ENCODE measurements at regions not wholly inside any gene's neighbourhood (a gene's known extent, or its start where the extent isn't known, plus 50 kb on each side); places are given as distances from the start of the nearest gene placed in this dataset.

GRCh38 chr15:79675982-79676381, 220.8 kb downstream of the MTHFS start:
- Histone ChIP-seq H3K4me1 (peaks cover 0 to 5% (median 0%) of the 10 kb centered on the region in 6 donors), H3K9me3 (no peaks in the 10 kb centered on the region), H3K36me3 (no peaks in the 10 kb centered on the region), H3K27me3 (replicated peaks in 1 of 7) (peaks cover 0 to 27% (median 0%) of the 10 kb centered on the region in 7 donors), H3K27ac (no peak overlapping the region), H3K4me3 (no peak overlapping the region)
- intact Hi-C loops (cut with DNase I; ENCODE audit: low total_unique reads): no loop called here
- 74 to 90% (median 82%) methylated on average over 5 of the region's 5 CpGs for WGBS, 5 donors
- no peak for DNase-seq
- no peak for TF ChIP-seq POLR2A (IDR thresholded peaks at IDR 0.05)
- no peak for TF ChIP-seq CTCF (IDR thresholded peaks at IDR 0.05 in 8 of 11, conservative IDR thresholded peaks at IDR 0.05 in 3 of 11)
- no peak for TF ChIP-seq POLR2AphosphoS5 (IDR thresholded peaks at IDR 0.05)

- no peak for DNase-seq
- Histone ChIP-seq H3K4me3 (no peak overlapping the region), H3K27ac (no peak overlapping the region), H3K27me3 (replicated peaks in 1 of 7) (peaks cover 0 to 30% (median 0%) of the 10 kb centered on the region in 7 donors), H3K4me1 (peaks cover 0 to 5% (median 0%) of the 10 kb centered on the region in 6 donors), H3K36me3 (no peaks in the 10 kb centered on the region), H3K9me3 (no peaks in the 10 kb centered on the region)
- TF ChIP-seq POLR2AphosphoS5 (IDR thresholded peaks at IDR 0.05) (no peak), POLR2A (IDR thresholded peaks at IDR 0.05) (no peak), CTCF (IDR thresholded peaks at IDR 0.05 in 8 of 11, conservative IDR thresholded peaks at IDR 0.05 in 3 of 11) (no peak)
- intact Hi-C loops (cut with DNase I; ENCODE audit: low total_unique reads): no loop called here
- WGBS, 5 donors: 87 to 97% (median 93%) methylated on average over 2 of the region's 2 CpGs
Measured at GRCh38 chr15:79676621-79677020, 220.2 kb downstream of the MTHFS start.

- no peak for DNase-seq
- Histone ChIP-seq H3K27me3 (replicated peaks in 1 of 7) (peaks cover 0 to 30% (median 0%) of the 10 kb centered on the region in 7 donors), H3K4me1 (peaks cover 0 to 5% (median 0%) of the 10 kb centered on the region in 6 donors), H3K36me3 (no peaks in the 10 kb centered on the region), H3K27ac (no peak overlapping the region), H3K4me3 (no peak overlapping the region), H3K9me3 (no peaks in the 10 kb centered on the region)
- intact Hi-C loops (cut with DNase I; ENCODE audit: low total_unique reads): no loop called here
- TF ChIP-seq CTCF (IDR thresholded peaks at IDR 0.05 in 8 of 11, conservative IDR thresholded peaks at IDR 0.05 in 3 of 11) (no peak), POLR2A (IDR thresholded peaks at IDR 0.05) (no peak), POLR2AphosphoS5 (IDR thresholded peaks at IDR 0.05) (no peak)
- 59 to 65% (median 60%) methylated on average over 7 of the region's 7 CpGs for WGBS, 5 donors
Measured at GRCh38 chr15:79677241-79677640, 219.6 kb downstream of the MTHFS start.

- 83 to 100% (median 87%) methylated on average over 1 of the region's 1 CpG for WGBS, 5 donors
- Histone ChIP-seq H3K27me3 (replicated peaks in 1 of 7) (peaks cover 0 to 30% (median 0%) of the 10 kb centered on the region in 7 donors), H3K9me3 (no peaks in the 10 kb centered on the region), H3K27ac (no peak overlapping the region), H3K4me3 (no peak overlapping the region), H3K36me3 (no peaks in the 10 kb centered on the region), H3K4me1 (peaks cover 0 to 5% (median 0%) of the 10 kb centered on the region in 6 donors)
- TF ChIP-seq CTCF (IDR thresholded peaks at IDR 0.05 in 8 of 11, conservative IDR thresholded peaks at IDR 0.05 in 3 of 11): no peak
- TF ChIP-seq POLR2A (IDR thresholded peaks at IDR 0.05): no peak
- TF ChIP-seq POLR2AphosphoS5 (IDR thresholded peaks at IDR 0.05): no peak
- intact Hi-C loops (cut with DNase I; ENCODE audit: low total_unique reads): no loop called here
- no peak for DNase-seq
Measured at GRCh38 chr15:79678032-79678701, 218.6 kb downstream of the MTHFS start.
